ENCODE measurements at regions not wholly inside any gene's neighbourhood (a gene's known extent, or its start where the extent isn't known, plus 50 kb on each side); places are given as distances from the start of the nearest gene placed in this dataset.
A peak's percentile ranks its signal among the peaks of the same experiment; 100 is the strongest.
"Not testable (repeated sequence)": the region's sequence is repeated elsewhere in the genome, so short reads cannot be mapped to it uniquely, and the experiment has no call there.

GRCh38 chr1:67610450-67610849 lies 74.6 kb upstream of the GADD45A start:
- DNase-seq: no peak
- TF ChIP-seq CTCF (IDR thresholded peaks at IDR 0.05) (no peak), POLR2AphosphoS5 (IDR thresholded peaks at IDR 0.05) (no peak)
- Histone ChIP-seq H3K4me1 (peaks cover 0 to under 1% (median 0%) of the 10 kb centered on the region in 4 donors), H3K9me3 (no peaks in the 10 kb centered on the region), H3K4me3 (no peak overlapping the region), H3K27ac (no peak overlapping the region), H3K27me3 (no peaks in the 10 kb centered on the region), H3K36me3 (no peaks in the 10 kb centered on the region)
- WGBS, 2 donors: 87% methylated on average over 5 of the region's 5 CpGs
- intact Hi-C loops (cut with DNase I): no loop called here

- H3K9me3 ChIP-seq: no peaks in the 10 kb centered on the region
- DNase-seq: no peak
- intact Hi-C loops (cut with DNase I): no loop called here
- no peaks in the 10 kb centered on the region for H3K27me3 ChIP-seq
- TF ChIP-seq CTCF (IDR thresholded peaks at IDR 0.05) (no peak), POLR2AphosphoS5 (IDR thresholded peaks at IDR 0.05) (no peak), EP300 (IDR thresholded peaks at IDR 0.05) (no peak), POLR2A (IDR thresholded peaks at IDR 0.05) (no peak)
- H3K4me1 ChIP-seq: no peaks in the 10 kb centered on the region
- WGBS, 2 donors: 79 to 80% methylated on average over 3 of the region's 3 CpGs
- no peak overlapping the region for H3K4me3 ChIP-seq
- H3K36me3 ChIP-seq: no peaks in the 10 kb centered on the region
- no peak overlapping the region for H3K27ac ChIP-seq
Observed at GRCh38 chr1:67611846-67612245, 73.2 kb upstream of the GADD45A start.

GRCh38 chr1:67612788-67613241 lies 72.2 kb upstream of the GADD45A start:
- intact Hi-C loops (cut with DNase I): no loop called here
- DNase-seq: no peak
- Histone ChIP-seq H3K36me3 (no peaks in the 10 kb centered on the region), H3K27ac (peak overlapping the region in 1 of 4 donors; percentile 1), H3K4me3 (no peak overlapping the region), H3K9me3 (no peaks in the 10 kb centered on the region), H3K4me1 (no peaks in the 10 kb centered on the region), H3K27me3 (no peaks in the 10 kb centered on the region)
- no peak for TF ChIP-seq EP300 (IDR thresholded peaks at IDR 0.05)
- no peak for TF ChIP-seq POLR2A (IDR thresholded peaks at IDR 0.05)
- TF ChIP-seq CTCF (IDR thresholded peaks at IDR 0.05): no peak
- TF ChIP-seq POLR2AphosphoS5 (IDR thresholded peaks at IDR 0.05): no peak
- WGBS, 2 donors: 75 to 80% methylated on average over 4 of the region's 4 CpGs

- DNase-seq, H3K9me3 ChIP-seq: not testable (repeated sequence)
Observed at GRCh38 chr1:67613479-67613878, 71.5 kb upstream of the GADD45A start.

GRCh38 chr1:67614511-67614934 lies 70.5 kb upstream of the GADD45A start:
- TF ChIP-seq POLR2A (IDR thresholded peaks at IDR 0.05) (no peak), CTCF (IDR thresholded peaks at IDR 0.05) (no peak), POLR2AphosphoS5 (IDR thresholded peaks at IDR 0.05) (no peak), EP300 (IDR thresholded peaks at IDR 0.05) (no peak)
- Histone ChIP-seq H3K9me3 (no peaks in the 10 kb centered on the region), H3K27ac (no peak overlapping the region), H3K27me3 (no peaks in the 10 kb centered on the region), H3K36me3 (no peaks in the 10 kb centered on the region), H3K4me1 (peaks cover 0 to 4% (median 2%) of the 10 kb centered on the region in 4 donors), H3K4me3 (no peak overlapping the region)
- DNase-seq: no peak
- intact Hi-C loops (cut with DNase I): no loop called here
- 74 to 77% methylated on average over 3 of the region's 3 CpGs for WGBS, 2 donors

More at GRCh38 chr1:67613479-67613878, 71.5 kb upstream of the GADD45A start:
- H3K36me3 ChIP-seq; H3K27me3 ChIP-seq; H3K4me3 ChIP-seq; intact Hi-C loops (cut with DNase I); H3K4me1 ChIP-seq: not testable (repeated sequence)
- WGBS, 2 donors: 95% methylated on average over 8 of the region's 8 CpGs
- peak overlapping the region in 1 of 4 donors; percentile 1 for H3K27ac ChIP-seq

Data from sigmoid colon (tissue), 6 donors.